ENCODE measurements at regions not wholly inside any gene's neighbourhood (a gene's known extent, or its start where the extent isn't known, plus 50 kb on each side); places are given as distances from the start of the nearest gene placed in this dataset.

- Histone ChIP-seq H3K36me3 (no peaks in the 10 kb centered on the region), H3K4me3 (no peak overlapping the region), H3K27me3 (no peaks in the 10 kb centered on the region), H3K27ac (no peak overlapping the region), H3K4me1 (peaks cover 0 to 7% (median 3%) of the 10 kb centered on the region in 4 donors), H3K9me3 (no peaks in the 10 kb centered on the region)
- no peak for TF ChIP-seq CTCF (IDR thresholded peaks at IDR 0.05)
- no peak for TF ChIP-seq POLR2AphosphoS5 (IDR thresholded peaks at IDR 0.05)
- TF ChIP-seq EP300 (IDR thresholded peaks at IDR 0.05) = no peak
- no peak for TF ChIP-seq POLR2A (IDR thresholded peaks at IDR 0.05)
- ATAC-seq (ENCODE audit: low FRiP score in 2 of 2) (no peak), DNase-seq (no peak)
- 81 to 83% methylated on average over 1 of the region's 1 CpG for WGBS, 2 donors
These were observed 353.0 kb upstream of the RUNX1 start for GRCh38 chr21:35402061-35402460.

- H3K4me3 ChIP-seq = no peak overlapping the region
- DNase-seq = no peak
- peaks cover 0 to 7% (median 3%) of the 10 kb centered on the region in 4 donors for H3K4me1 ChIP-seq
- H3K36me3 ChIP-seq = no peaks in the 10 kb centered on the region
- no peaks in the 10 kb centered on the region for H3K27me3 ChIP-seq
- whole genome bisulfite sequencing, 2 donors = 74 to 82% methylated on average over 4 of the region's 4 CpGs
- ATAC-seq (ENCODE audit: low FRiP score in 2 of 2) = no peak
- TF ChIP-seq POLR2A (IDR thresholded peaks at IDR 0.05) = no peak
- no peak for TF ChIP-seq EP300 (IDR thresholded peaks at IDR 0.05)
- TF ChIP-seq CTCF (IDR thresholded peaks at IDR 0.05) = no peak
- TF ChIP-seq POLR2AphosphoS5 (IDR thresholded peaks at IDR 0.05) = no peak
- H3K9me3 ChIP-seq = no peaks in the 10 kb centered on the region
- H3K27ac ChIP-seq = no peak overlapping the region
These were observed 352.4 kb upstream of the RUNX1 start for GRCh38 chr21:35401476-35401875.

- TF ChIP-seq POLR2A (IDR thresholded peaks at IDR 0.05) (no peak), CTCF (IDR thresholded peaks at IDR 0.05) (peak in 5 of 6 experiments; percentile 23 to 66 (median 62)), EP300 (IDR thresholded peaks at IDR 0.05) (no peak), POLR2AphosphoS5 (IDR thresholded peaks at IDR 0.05) (no peak)
- H3K9me3 ChIP-seq = no peaks in the 10 kb centered on the region
- no peak overlapping the region for H3K4me3 ChIP-seq
- no peaks in the 10 kb centered on the region for H3K36me3 ChIP-seq
- no peak overlapping the region for H3K27ac ChIP-seq
- H3K4me1 ChIP-seq = peaks cover 0 to 7% (median 3%) of the 10 kb centered on the region in 4 donors
- 37% methylated on average over 7 to 8 of the region's 8 CpGs for WGBS, 2 donors
- no peaks in the 10 kb centered on the region for H3K27me3 ChIP-seq
- no peak for DNase-seq
- ATAC-seq (ENCODE audit: low FRiP score in 2 of 2) = peak in 1 of 2 donors; percentile 57
These were observed 351.3 kb upstream of the RUNX1 start for GRCh38 chr21:35400233-35400939.

GRCh38 chr21:35399706-35400105 lies 350.6 kb upstream of the RUNX1 start:
- Histone ChIP-seq H3K36me3 (no peaks in the 10 kb centered on the region), H3K4me1 (peaks cover 0 to 7% (median 3%) of the 10 kb centered on the region in 4 donors), H3K9me3 (no peaks in the 10 kb centered on the region), H3K27ac (no peak overlapping the region), H3K4me3 (no peak overlapping the region), H3K27me3 (no peaks in the 10 kb centered on the region)
- DNase-seq (no peak), ATAC-seq (ENCODE audit: low FRiP score in 2 of 2) (no peak)
- 61 to 63% methylated on average over 5 of the region's 5 CpGs for WGBS, 2 donors
- no peak for TF ChIP-seq CTCF (IDR thresholded peaks at IDR 0.05)
- TF ChIP-seq POLR2AphosphoS5 (IDR thresholded peaks at IDR 0.05) = no peak
- no peak for TF ChIP-seq EP300 (IDR thresholded peaks at IDR 0.05)
- TF ChIP-seq POLR2A (IDR thresholded peaks at IDR 0.05) = no peak

All from upper lobe of left lung (tissue), 6 donors.